DMS114 treated with DMSO at 0.1 percent for 48 hours (cell line): ENCODE measurements at regions not wholly inside any gene's neighbourhood (a gene's known extent, or its start where the extent isn't known, plus 50 kb on each side); places are given as distances from the start of the nearest gene placed in this dataset.
"Not testable (repeated sequence)": the region's sequence is repeated elsewhere in the genome, so short reads cannot be mapped to it uniquely, and the experiment has no call there.

ENCODE experiments used
- DNase-seq: peaks from one replicate; lab custom pipeline; 2025; ENCODE audit not compliant: unreplicated experiment; lab: John Stamatoyannopoulos, UW

- no peak for DNase-seq
Measured at GRCh38 chr4:29037501-29037900, 1682.7 kb upstream of the PCDH7 start.

GRCh38 chr4:29043411-29043810 is 1676.8 kb upstream of the PCDH7 start:
- DNase-seq = no peak

- no peak for DNase-seq
Measured at GRCh38 chr4:29046186-29046585, 1674.0 kb upstream of the PCDH7 start.

GRCh38 chr4:29046781-29047180 is 1673.4 kb upstream of the PCDH7 start:
- DNase-seq = no peak

GRCh38 chr4:29047341-29048041 is 1672.7 kb upstream of the PCDH7 start:
- DNase-seq = no peak

- no peak for DNase-seq
Measured at GRCh38 chr4:29051381-29051965, 1668.7 kb upstream of the PCDH7 start.

GRCh38 chr4:29052266-29052665 is 1667.9 kb upstream of the PCDH7 start:
- no peak for DNase-seq

- no peak for DNase-seq
Measured at GRCh38 chr4:29058531-29058930, 1661.6 kb upstream of the PCDH7 start.

GRCh38 chr4:29066861-29067260 is 1653.3 kb upstream of the PCDH7 start:
- no peak for DNase-seq

GRCh38 chr4:29073571-29073970 is 1646.6 kb upstream of the PCDH7 start:
- DNase-seq = no peak

GRCh38 chr4:29075366-29075765 is 1644.8 kb upstream of the PCDH7 start:
- DNase-seq = no peak

GRCh38 chr4:29079260-29079659 is 1640.9 kb upstream of the PCDH7 start:
- DNase-seq = no peak

- DNase-seq = no peak
Measured at GRCh38 chr4:29081234-29081955, 1638.8 kb upstream of the PCDH7 start.

GRCh38 chr4:29082684-29083083 is 1637.5 kb upstream of the PCDH7 start:
- DNase-seq = no peak

GRCh38 chr4:29085748-29086147 is 1634.4 kb upstream of the PCDH7 start:
- DNase-seq = no peak

GRCh38 chr4:29104694-29105093 is 1615.5 kb upstream of the PCDH7 start:
- no peak for DNase-seq

- DNase-seq = no peak
Measured at GRCh38 chr4:29113960-29114359, 1606.2 kb upstream of the PCDH7 start.

GRCh38 chr4:29117231-29117722 is 1602.9 kb upstream of the PCDH7 start:
- not testable (repeated sequence) for DNase-seq

- no peak for DNase-seq
Measured at GRCh38 chr4:29121586-29121985, 1598.6 kb upstream of the PCDH7 start.

- no peak for DNase-seq
Measured at GRCh38 chr4:29128810-29129209, 1591.4 kb upstream of the PCDH7 start.

- DNase-seq = no peak
Measured at GRCh38 chr4:29131304-29131703, 1588.9 kb upstream of the PCDH7 start.

GRCh38 chr4:29142708-29143107 is 1577.5 kb upstream of the PCDH7 start:
- no peak for DNase-seq
